AG09319 (cell line): ENCODE measurements at regions not wholly inside any gene's neighbourhood (a gene's known extent, or its start where the extent isn't known, plus 50 kb on each side); places are given as distances from the start of the nearest gene placed in this dataset.

Source experiments
- DNase-seq: peaks from one replicate; pipeline ENCODE4 v3.0.0-alpha.2; 2010; ENCODE audit warnings: low read depth; ENCODE audit errors: extremely low read depth
- TF ChIP-seq, protein P1 (sequence below): IDR thresholded peaks from 2 replicates; pipeline ENCODE4 v1.5.1; 2011; ENCODE audit warnings: low read depth, mild to moderate bottlenecking, inconsistent platforms, low read length, moderate library complexity

GRCh38 chr15:39433376-39433775 lies 147.5 kb upstream of the THBS1 start:
- TF ChIP-seq, protein P1, sequence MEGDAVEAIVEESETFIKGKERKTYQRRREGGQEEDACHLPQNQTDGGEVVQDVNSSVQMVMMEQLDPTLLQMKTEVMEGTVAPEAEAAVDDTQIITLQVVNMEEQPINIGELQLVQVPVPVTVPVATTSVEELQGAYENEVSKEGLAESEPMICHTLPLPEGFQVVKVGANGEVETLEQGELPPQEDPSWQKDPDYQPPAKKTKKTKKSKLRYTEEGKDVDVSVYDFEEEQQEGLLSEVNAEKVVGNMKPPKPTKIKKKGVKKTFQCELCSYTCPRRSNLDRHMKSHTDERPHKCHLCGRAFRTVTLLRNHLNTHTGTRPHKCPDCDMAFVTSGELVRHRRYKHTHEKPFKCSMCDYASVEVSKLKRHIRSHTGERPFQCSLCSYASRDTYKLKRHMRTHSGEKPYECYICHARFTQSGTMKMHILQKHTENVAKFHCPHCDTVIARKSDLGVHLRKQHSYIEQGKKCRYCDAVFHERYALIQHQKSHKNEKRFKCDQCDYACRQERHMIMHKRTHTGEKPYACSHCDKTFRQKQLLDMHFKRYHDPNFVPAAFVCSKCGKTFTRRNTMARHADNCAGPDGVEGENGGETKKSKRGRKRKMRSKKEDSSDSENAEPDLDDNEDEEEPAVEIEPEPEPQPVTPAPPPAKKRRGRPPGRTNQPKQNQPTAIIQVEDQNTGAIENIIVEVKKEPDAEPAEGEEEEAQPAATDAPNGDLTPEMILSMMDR: no peak
- no peak for DNase-seq

DNA sequence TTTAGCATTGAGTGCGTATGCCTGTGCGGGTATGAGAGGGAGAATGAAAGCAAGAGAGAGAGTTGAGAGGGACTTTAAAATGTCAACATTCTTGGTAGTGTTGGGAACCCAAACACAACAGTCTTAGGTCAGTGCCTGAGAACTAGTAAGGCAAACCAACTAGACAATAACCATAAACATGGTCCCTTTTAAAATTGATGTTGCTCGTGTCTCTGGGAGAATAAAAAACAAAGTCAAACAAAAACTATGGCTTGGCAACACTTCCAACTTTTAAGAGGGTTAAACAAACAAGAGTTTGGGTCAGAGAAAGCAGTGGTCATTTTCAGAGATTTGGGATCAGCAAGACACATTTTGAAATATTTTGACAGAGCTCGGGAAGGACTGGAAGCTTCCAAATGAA lies 146.7 kb upstream of the THBS1 start:
- TF ChIP-seq, protein P1: no peak
- DNase-seq: no peak

- DNase-seq: no peak
- TF ChIP-seq, protein P1: no peak
Measured at GRCh38 chr15:39434751-39435238, 146.1 kb upstream of the THBS1 start.

- TF ChIP-seq, protein P1: no peak
- DNase-seq: no peak
Measured at GRCh38 chr15:39435244-39435643, 145.6 kb upstream of the THBS1 start.

- DNase-seq: no peak
- TF ChIP-seq, protein P1: no peak
Measured at GRCh38 chr15:39438260-39438659, 142.6 kb upstream of the THBS1 start.

- TF ChIP-seq, protein P1: no peak
- no peak for DNase-seq
Measured at GRCh38 chr15:39438799-39439592, 141.9 kb upstream of the THBS1 start.

DNA sequence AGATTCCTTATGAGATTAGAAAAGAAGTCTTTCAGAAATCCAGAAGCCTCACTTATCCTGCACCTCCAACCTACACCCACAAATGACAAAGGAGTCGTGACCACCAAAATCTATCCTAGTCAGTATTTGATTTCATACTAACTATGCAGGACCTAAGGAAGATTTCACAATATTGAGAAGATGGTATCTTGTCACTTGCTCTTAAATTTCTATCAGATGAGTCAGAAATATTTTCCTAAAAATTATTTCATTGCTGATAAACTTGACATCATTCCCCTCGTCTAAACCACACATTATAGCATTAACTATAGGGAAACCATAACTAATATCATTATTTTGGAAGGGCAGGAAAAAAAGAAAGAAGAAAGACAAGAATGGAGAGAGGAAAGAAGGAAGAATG lies 138.0 kb upstream of the THBS1 start:
- TF ChIP-seq, protein P1: no peak
- DNase-seq: no peak
